ENCODE measurements at regions not wholly inside any gene's neighbourhood (a gene's known extent, or its start where the extent isn't known, plus 50 kb on each side); places are given as distances from the start of the nearest gene placed in this dataset.
A peak's percentile ranks its signal among the peaks of the same experiment; 100 is the strongest.

DNA sequence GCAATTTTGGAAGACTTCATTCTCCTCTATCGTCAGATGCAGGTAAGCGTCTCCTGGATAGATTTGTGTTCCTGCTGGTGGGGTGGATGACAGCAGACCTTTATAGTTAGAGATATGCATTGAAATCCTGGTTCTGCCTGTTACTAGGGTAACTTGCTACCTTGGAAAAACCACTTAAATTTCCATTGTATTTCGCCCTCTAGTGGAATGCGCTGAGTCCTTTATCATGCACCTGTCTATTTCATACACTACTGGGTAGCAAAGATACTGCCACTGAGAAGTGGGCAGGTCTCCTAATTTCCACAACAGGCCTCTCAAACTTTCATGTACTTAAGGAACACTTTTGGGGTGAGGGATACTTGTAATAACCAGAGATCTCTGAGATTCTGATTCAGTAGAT lies 209.5 kb upstream of the SUCLG2 start:
- Histone ChIP-seq H3K4me3 (no peak overlapping the region), H3K27me3 (no peaks in the 10 kb centered on the region), H3K4me1 (replicated peaks in 1 of 2) (no peaks in the 10 kb centered on the region), H3K9me3 (replicated peaks in 1 of 3) (no peaks in the 10 kb centered on the region), H3K36me3 (replicated peaks in 1 of 2) (no peaks in the 10 kb centered on the region), H3K27ac (no peak overlapping the region)
- TF ChIP-seq POLR2A (IDR thresholded peaks at IDR 0.05) (no peak), CTCF (IDR thresholded peaks at IDR 0.05) (peak in 1 of 6 experiments; percentile 9)
- intact Hi-C loops (cut with DNase I), result no loop called here
- no peak for DNase-seq
- WGBS, 4 donors, result 80 to 86% (median 82%) methylated on average over 4 of the region's 4 CpGs

DNA sequence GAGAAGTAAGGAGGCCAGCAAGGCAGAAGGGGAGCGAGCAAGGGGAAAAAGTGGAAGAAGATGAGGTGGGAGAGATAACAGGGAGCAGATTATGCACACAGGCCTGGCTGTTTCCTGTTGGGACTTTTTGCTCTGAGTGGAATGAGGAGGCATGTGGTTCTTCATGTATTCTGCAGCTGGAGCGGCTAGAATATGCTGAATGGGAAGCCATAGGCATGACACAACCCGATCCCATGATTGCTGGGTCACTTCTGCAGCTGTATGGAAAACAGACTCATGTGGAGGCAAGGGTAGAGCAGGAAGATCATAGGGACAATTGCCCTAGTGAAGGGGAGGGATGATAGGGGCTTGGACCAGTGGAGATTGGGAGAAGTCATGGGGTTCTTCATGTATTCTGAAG lies 206.0 kb upstream of the SUCLG2 start:
- H3K27me3 ChIP-seq, result no peaks in the 10 kb centered on the region
- H3K4me1 ChIP-seq (replicated peaks in 1 of 2), result no peaks in the 10 kb centered on the region
- DNase-seq, result no peak
- H3K36me3 ChIP-seq (replicated peaks in 1 of 2), result no peaks in the 10 kb centered on the region
- no peak overlapping the region for H3K27ac ChIP-seq
- no peaks in the 10 kb centered on the region for H3K9me3 ChIP-seq (replicated peaks in 1 of 3)
- no peak overlapping the region for H3K4me3 ChIP-seq
- WGBS, 4 donors, result 90 to 100% (median 93%) methylated on average over 3 of the region's 3 CpGs
- TF ChIP-seq POLR2A (IDR thresholded peaks at IDR 0.05) (no peak), CTCF (IDR thresholded peaks at IDR 0.05) (no peak)
- intact Hi-C loops (cut with DNase I), result no loop called here

DNA sequence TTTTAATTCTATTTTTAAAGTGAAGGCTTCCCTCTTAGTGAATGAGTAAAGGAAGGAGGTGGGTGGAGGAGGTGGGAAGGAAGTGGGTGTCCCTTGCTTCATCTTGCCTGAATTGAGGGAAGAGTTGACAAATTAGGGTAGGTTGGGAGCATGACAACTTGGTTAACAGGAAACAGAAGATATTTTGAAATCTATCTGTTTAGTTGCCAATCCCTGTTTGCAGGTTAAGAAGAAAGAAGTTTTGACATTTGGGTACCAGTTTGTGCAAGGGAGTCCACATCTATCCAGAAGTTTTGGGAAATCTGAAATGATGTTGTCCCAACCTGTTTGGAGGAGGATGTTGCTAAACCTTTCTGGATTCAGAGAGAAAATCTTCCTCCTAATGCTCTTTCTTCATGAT lies 204.1 kb upstream of the SUCLG2 start:
- Histone ChIP-seq H3K9me3 (replicated peaks in 1 of 3) (no peaks in the 10 kb centered on the region), H3K36me3 (replicated peaks in 1 of 2) (no peaks in the 10 kb centered on the region), H3K27me3 (no peaks in the 10 kb centered on the region), H3K4me3 (no peak overlapping the region), H3K27ac (peak overlapping the region in 1 of 5 donors; percentile 5), H3K4me1 (replicated peaks in 1 of 2) (no peaks in the 10 kb centered on the region)
- intact Hi-C loops (cut with DNase I), result no loop called here
- TF ChIP-seq CTCF (IDR thresholded peaks at IDR 0.05) (no peak), POLR2A (IDR thresholded peaks at IDR 0.05) (no peak)
- DNase-seq, result no peak

GRCh38 chr3:67856718-67857117 lies 202.3 kb upstream of the SUCLG2 start:
- DNase-seq, result no peak
- Histone ChIP-seq H3K36me3 (replicated peaks in 1 of 2) (no peaks in the 10 kb centered on the region), H3K9me3 (replicated peaks in 1 of 3) (no peaks in the 10 kb centered on the region), H3K4me1 (replicated peaks in 1 of 2) (no peaks in the 10 kb centered on the region), H3K27me3 (no peaks in the 10 kb centered on the region), H3K4me3 (no peak overlapping the region), H3K27ac (no peak overlapping the region)
- intact Hi-C loops (cut with DNase I), result no loop called here
- TF ChIP-seq POLR2A (IDR thresholded peaks at IDR 0.05) (no peak), CTCF (IDR thresholded peaks at IDR 0.05) (no peak)
- WGBS, 4 donors, result 94 to 97% (median 95%) methylated on average over 7 of the region's 7 CpGs
